Fibroblast of pulmonary artery (primary cell): ENCODE measurements at regions not wholly inside any gene's neighbourhood (a gene's known extent, or its start where the extent isn't known, plus 50 kb on each side); places are given as distances from the start of the nearest gene placed in this dataset.
A peak's percentile ranks its signal among the peaks of the same experiment; 100 is the strongest.
"Not testable (repeated sequence)": the region's sequence is repeated elsewhere in the genome, so short reads cannot be mapped to it uniquely, and the experiment has no call there.

ENCODE experiments used
- DNase-seq: peaks from one replicate; pipeline ENCODE4 v3.0.0-alpha.2; 2010; ENCODE audit warnings: low read depth
- H3K4me3 ChIP-seq: replicated peaks from 2 replicates; pipeline ENCODE4 v1.5.1; 2011; ENCODE audit warnings: low read depth, mild to moderate bottlenecking, control low read depth, low read length, moderate library complexity
- CTCF ChIP-seq: IDR thresholded peaks from 2 replicates; pipeline ENCODE4 v1.5.1; 2011; ENCODE audit warnings: mild to moderate bottlenecking, control low read depth, low read length, inconsistent platforms; ENCODE audit errors: missing control alignments

GRCh38 chr4:14165222-14165920, 537.8 kb upstream of the BOD1L1 start:
- H3K4me3 ChIP-seq, result no peak overlapping the region
- no peak for TF ChIP-seq CTCF
- DNase-seq, result no peak

- DNase-seq, result peak; percentile 49
- TF ChIP-seq CTCF, result no peak
- no peak overlapping the region for H3K4me3 ChIP-seq
Measured at GRCh38 chr4:14167876-14168510, 540.5 kb upstream of the BOD1L1 start.

GRCh38 chr4:14168919-14169318, 541.4 kb upstream of the BOD1L1 start:
- H3K4me3 ChIP-seq, result no peak overlapping the region
- TF ChIP-seq CTCF, result no peak
- DNase-seq, result peak; percentile 86

- H3K4me3 ChIP-seq, result no peak overlapping the region
- no peak for TF ChIP-seq CTCF
- peak; percentile 32 for DNase-seq
Measured at GRCh38 chr4:14169460-14169859, 541.9 kb upstream of the BOD1L1 start.

- not testable (repeated sequence) for H3K4me3 ChIP-seq, DNase-seq
Measured at GRCh38 chr4:14169940-14170339, 542.4 kb upstream of the BOD1L1 start.

- DNase-seq, result no peak
- no peak for TF ChIP-seq CTCF
- H3K4me3 ChIP-seq, result no peak overlapping the region
Measured at GRCh38 chr4:14176613-14177012, 549.1 kb upstream of the BOD1L1 start.

- no peak overlapping the region for H3K4me3 ChIP-seq
- DNase-seq, result no peak
- no peak for TF ChIP-seq CTCF
Measured at GRCh38 chr4:14177987-14178386, 550.5 kb upstream of the BOD1L1 start.
